HG03060 (cell line): ENCODE measurements at regions not wholly inside any gene's neighbourhood (a gene's known extent, or its start where the extent isn't known, plus 50 kb on each side); places are given as distances from the start of the nearest gene placed in this dataset.
"Not testable (repeated sequence)": the region's sequence is repeated elsewhere in the genome, so short reads cannot be mapped to it uniquely, and the experiment has no call there.

Experiments
- ATAC-seq: cut with Tn5 transposase; IDR thresholded peaks from one replicate; pipeline ENCODE4 v1.9.1; 2021; ENCODE audit warnings: low read depth, moderate number of reproducible peaks; ENCODE audit not compliant: unreplicated experiment

DNA sequence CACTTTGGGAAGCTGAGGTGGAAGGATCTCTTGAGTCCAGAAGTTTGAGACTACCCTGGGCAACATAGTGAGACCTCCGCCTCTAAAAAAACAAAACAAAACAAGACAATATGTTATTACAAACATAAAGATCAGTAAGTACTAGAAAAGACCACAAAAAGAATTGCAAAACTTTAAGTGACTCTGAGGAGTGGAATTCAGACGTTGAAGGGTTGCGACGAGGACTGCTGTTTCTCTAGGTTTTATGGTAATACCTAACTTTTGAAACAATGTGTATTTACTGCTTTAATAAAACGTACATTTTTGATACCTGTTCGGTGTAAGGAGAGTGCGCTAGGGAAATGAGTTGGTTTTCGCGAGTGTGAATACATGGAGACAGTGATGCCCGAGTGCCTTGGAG lies 250.4 kb downstream of the GATA3 start:
- ATAC-seq = no peak

- ATAC-seq = no peak
Measured at GRCh38 chr10:8305876-8306652, 251.6 kb downstream of the GATA3 start.

GRCh38 chr10:8306685-8307364 lies 252.3 kb downstream of the GATA3 start:
- no peak for ATAC-seq

GRCh38 chr10:8310930-8311329 lies 256.4 kb downstream of the GATA3 start:
- no peak for ATAC-seq

GRCh38 chr10:8311526-8312070 lies 257.1 kb downstream of the GATA3 start:
- no peak for ATAC-seq

DNA sequence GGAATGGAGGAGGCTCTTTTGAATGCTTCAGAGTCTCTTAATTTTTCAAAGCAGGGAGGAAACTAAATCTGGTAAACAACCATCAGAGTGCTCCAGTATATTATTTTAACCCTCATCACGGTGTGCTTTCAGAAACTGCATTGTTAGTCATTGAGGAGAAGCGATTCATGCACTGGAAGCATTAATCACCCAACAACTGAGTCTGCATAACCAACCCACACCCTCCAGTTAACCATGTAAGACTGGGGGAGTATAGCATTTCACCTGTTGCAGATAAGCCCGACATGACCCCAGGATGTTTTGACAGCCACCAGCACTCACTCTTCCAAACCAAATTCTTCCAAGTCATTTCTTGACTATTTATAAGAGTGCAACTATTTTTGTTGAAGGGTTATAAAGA lies 257.6 kb downstream of the GATA3 start:
- ATAC-seq = no peak

DNA sequence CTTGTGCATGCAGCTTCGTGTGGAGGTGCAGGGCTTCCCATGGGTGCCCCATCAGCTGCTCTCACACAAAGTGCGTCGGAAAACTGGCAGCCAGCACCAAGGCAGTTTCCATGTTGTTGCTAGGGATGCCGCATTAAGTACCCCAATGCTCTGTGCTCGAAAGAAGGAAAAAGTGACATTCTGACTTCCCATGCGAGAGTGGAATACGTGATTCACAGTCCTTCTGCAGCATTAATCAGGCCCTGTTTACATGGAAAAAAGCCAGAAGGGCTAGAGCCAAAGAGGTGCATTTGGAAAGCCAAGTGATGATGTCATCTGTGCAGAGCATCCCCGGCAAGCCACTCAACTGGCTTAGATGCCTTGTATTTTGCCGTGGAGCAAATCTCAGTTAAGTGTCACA lies 258.3 kb downstream of the GATA3 start:
- ATAC-seq = no peak

GRCh38 chr10:8314486-8314885 lies 260.0 kb downstream of the GATA3 start:
- no peak for ATAC-seq

GRCh38 chr10:8315619-8316021 lies 261.1 kb downstream of the GATA3 start:
- ATAC-seq = no peak

DNA sequence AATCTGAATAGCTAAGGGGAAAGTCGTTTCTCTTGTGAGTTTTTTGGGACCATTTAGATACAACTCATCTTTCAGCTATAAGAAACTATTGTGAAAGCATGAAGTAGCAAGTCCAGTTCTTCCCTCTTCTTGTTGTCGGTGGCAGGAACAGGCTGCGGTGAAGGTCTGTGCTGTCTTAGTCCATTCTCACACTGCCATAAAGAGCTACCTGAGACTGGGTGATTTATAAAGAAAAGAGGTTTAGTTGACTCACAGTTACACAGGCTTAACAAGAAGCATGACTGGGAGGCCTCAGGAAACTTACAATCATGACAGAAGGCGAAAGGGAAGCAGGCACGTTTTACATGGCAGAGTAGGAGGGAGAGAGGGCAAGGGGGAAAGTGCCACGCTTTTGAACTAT lies 261.8 kb downstream of the GATA3 start:
- no peak for ATAC-seq

DNA sequence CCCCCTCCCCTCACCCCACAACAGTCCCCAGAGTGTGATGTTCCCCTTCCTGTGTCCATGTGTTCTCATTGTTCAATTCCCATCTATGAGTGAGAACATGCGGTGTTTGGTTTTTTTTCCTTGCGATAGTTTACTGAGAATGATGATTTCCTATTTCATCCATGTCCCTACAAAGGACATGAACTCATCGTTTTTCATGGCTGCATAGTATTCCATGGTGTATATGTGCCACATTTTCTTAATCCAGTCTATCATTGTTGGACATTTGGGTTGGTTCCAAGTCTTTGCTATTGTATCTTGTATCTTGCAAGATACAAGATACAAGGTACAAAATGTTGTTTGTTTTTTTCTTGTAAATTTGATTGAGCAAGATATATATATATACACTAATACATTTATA lies 263.9 kb downstream of the GATA3 start:
- not testable (repeated sequence) for ATAC-seq

DNA sequence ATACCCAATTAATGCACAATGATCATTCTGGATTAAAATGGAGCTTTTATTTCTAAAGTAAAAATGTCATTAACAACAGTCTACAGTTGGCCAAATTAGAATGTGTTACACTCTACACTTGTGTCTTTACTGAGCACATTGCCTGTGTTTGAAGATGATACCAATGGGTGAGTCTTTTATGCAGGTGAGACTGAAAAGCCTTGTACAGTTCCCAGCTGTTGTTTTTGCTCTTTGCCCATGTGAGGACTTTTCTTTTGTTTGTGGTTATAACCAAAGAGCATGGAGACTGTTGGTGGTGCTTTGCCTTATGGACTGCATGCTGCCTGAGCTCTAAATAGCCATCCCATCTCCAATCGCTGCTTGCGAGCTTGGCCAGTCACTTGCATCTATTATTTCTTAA lies 264.5 kb downstream of the GATA3 start:
- ATAC-seq = no peak

GRCh38 chr10:8319704-8320103 lies 265.2 kb downstream of the GATA3 start:
- no peak for ATAC-seq

DNA sequence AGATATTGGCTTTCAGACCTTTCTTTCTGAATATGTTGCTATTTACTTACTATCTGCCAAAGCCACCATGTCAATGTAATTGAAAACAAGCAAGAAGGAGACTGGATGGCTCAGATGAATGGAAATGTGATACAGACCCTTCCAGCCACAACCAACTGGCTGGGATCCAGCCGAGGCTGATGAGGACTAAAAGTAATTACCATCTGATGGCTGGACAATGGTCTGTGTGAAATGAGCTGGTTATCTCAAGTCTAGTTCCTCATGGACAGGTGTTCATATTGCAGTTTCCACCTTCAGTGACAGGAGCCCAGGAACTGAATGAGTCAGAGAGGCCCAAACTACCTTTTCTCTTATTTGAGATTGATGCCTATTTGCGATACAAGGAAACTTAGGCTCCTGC lies 267.5 kb downstream of the GATA3 start:
- ATAC-seq = no peak

DNA sequence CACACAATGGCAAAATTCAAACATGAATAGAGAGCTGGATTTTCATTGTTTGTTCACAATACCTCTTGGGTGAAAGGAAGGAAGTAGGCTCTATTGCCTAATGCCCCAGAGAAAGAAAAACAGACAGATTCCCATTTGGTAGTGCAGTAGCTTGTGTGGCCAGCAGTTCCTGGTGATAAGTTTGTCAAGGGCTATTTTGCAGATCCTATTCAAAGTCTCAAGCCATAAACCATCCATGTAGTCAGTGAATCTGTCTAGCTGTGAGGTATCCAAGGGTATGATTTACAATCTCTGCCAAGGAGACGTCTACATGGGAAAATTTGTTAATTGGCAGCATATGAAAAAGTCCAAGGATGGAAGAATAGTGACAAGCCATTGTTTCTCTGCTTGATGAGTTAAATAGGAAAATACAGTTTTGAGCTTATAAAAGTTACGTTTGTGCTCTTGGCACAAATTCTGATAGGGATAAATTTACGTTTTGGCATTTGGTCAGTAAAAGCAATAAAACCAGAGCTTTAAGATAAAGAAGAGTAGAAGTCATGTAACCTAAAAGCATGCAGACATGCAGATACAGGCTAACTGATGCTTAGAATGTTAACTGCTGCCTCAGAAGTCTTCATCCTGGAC lies 269.1 kb downstream of the GATA3 start:
- ATAC-seq = no peak

DNA sequence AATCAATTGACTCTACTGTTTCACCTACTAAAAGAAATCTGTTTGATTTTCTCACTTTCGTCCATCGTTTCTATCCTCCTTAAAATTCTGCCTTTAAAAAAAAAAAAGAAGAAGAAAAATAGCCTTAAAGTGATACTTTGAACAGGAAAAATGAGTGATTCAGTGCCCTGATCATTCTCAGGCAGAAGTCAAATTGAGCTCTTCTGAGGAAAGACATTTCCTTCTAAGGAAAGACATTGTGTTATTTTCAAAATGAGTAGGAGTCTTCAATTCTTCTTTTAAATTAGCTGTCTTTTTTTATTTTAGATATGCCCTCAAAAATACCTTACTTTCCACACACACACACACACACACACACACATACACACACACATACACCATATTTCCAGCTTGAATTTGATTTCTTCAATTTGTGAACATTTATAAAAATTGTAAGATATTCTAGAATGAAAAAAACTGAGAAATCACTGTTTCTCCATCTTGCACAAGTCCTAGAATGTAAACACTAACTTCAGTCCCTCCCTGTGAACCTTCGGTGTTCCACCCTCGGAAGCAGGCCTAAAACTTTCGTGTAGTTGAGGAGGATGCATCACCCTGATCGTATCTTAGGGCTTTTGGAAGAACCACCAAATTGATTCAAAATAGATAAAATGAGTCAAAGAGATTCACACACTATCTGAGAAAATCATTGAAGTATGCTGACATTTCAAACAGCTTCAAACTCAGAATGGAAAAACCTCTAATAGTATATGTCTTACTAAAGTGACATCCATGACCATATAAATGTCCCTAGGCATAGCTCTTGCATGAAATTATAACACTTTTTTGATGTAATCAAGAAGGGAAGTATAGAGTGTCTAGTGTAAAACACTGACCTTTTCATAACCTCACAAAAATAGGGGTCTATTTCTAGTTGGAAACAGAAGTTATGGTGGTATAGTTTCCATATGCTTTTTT lies 270.8 kb downstream of the GATA3 start:
- no peak for ATAC-seq

- ATAC-seq = no peak
Measured at GRCh38 chr10:8326396-8327139, 272.1 kb downstream of the GATA3 start.

GRCh38 chr10:8327140-8327423 lies 272.6 kb downstream of the GATA3 start:
- ATAC-seq = no peak

DNA sequence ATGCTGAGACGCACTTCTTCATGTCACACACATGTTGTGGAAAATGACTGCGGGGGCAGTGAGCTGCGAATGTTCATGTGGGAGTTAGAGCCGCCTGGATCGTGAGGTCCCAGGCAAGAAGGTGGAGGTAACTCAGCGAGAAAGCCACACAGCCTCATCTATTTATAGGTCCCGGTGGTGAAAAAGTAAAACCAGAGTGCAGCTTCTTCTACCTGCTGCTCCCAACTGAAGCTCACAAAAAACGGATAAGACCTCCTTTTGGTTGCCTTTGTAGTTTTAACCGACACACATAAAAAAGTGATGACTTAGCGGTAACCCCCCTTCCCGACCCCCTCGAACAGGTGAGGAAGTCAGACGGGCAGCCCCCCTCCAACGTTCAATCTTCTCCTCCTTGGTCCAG lies 276.9 kb downstream of the GATA3 start:
- no peak for ATAC-seq
